ENCODE measurements at regions not wholly inside any gene's neighbourhood (a gene's known extent, or its start where the extent isn't known, plus 50 kb on each side); places are given as distances from the start of the nearest gene placed in this dataset.
"Not testable (repeated sequence)": the region's sequence is repeated elsewhere in the genome, so short reads cannot be mapped to it uniquely, and the experiment has no call there.

GRCh38 chr7:67301667-67302066, 305.0 kb downstream of the TYW1 start:
- no peaks in the 10 kb centered on the region for H3K27me3 Mint-ChIP-seq
- no peak for DNase-seq (ENCODE audit: low spot score in 2 of 2)
- H3K27ac Mint-ChIP-seq (ENCODE audit: low read depth), result no peak overlapping the region
- peaks cover 23% of the 10 kb centered on the region for H3K36me3 Mint-ChIP-seq (ENCODE audit: insufficient read depth)
- H3K4me1 Mint-ChIP-seq, result peaks cover 16% of the 10 kb centered on the region
- no peak for ATAC-seq (replicated peaks; ENCODE audit: extremely low read depth, poor library complexity, severe bottlenecking)
- H3K9me3 Mint-ChIP-seq, result no peaks in the 10 kb centered on the region
- peak overlapping the region; percentile 92 for H3K4me3 Mint-ChIP-seq

DNA sequence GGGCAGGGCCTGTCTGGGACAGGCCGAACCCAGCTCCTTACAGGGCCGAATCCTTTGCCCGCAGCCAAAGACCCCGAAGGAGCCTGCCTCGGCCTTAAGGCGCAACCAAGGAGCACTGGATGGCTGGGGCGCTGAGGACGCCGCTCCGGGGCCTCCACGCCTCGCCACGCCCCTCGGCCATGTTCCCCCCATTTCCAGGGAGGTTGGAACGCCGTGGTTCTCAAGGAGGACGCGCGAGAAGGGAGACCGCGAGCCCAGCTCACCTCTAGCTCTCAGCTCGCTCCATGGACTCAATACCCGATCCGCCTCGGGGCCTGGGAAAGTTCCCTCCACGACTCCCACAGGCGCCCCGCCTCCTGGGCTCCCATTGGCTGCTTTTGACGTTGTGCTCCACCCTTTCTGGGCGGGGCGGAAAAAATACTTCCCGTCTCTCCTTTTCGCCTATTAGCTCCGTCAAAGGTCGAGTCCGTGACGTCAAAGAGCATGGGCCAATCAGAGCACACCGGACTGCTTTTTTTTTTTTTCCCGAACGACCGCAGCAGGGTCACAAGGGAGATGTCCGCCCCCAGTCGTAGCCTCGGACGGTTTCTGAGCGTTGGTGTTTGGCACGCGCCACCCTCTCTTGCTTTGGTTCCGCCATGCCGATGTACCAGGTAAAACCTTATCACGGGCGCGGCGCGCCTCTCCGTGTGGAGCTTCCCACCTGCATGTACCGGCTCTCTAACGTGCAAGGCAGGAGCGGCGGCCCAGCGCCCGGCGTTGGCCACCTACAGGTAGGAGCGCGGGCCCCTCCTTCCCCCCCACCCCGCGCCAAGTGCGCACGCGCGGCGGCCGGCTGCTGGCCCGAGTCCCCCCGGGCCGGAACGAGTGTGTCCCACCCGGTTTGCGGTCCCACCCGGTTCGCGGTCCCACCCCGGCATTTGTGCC, 305.7 kb downstream of the TYW1 start:
- H3K4me1 Mint-ChIP-seq, result peaks cover 16% of the 10 kb centered on the region
- no peaks in the 10 kb centered on the region for H3K27me3 Mint-ChIP-seq
- DNase-seq (ENCODE audit: low spot score in 2 of 2) (peak; percentile 96 to 98), ATAC-seq (replicated peaks; ENCODE audit: extremely low read depth, poor library complexity, severe bottlenecking) (peak; percentile 90)
- H3K36me3 Mint-ChIP-seq (ENCODE audit: insufficient read depth), result peaks cover 30% of the 10 kb centered on the region
- H3K4me3 Mint-ChIP-seq, result peak overlapping the region; percentile 92
- peak overlapping the region; percentile 95 for H3K27ac Mint-ChIP-seq (ENCODE audit: low read depth)
- no peaks in the 10 kb centered on the region for H3K9me3 Mint-ChIP-seq

- DNase-seq (ENCODE audit: low spot score in 2 of 2); H3K9me3 Mint-ChIP-seq; ATAC-seq (replicated peaks; ENCODE audit: extremely low read depth, poor library complexity, severe bottlenecking); H3K27me3 Mint-ChIP-seq: not testable (repeated sequence)
- Mint-ChIP-seq H3K36me3 (ENCODE audit: insufficient read depth) (peaks cover 51% of the 10 kb centered on the region), H3K27ac (ENCODE audit: low read depth) (peak overlapping the region; percentile 67), H3K4me1 (peaks cover 27% of the 10 kb centered on the region), H3K4me3 (peak overlapping the region; percentile 9)
Observed at GRCh38 chr7:67304846-67305245, 308.2 kb downstream of the TYW1 start.

GRCh38 chr7:67306331-67306730, 309.7 kb downstream of the TYW1 start:
- peaks cover 27% of the 10 kb centered on the region for H3K4me1 Mint-ChIP-seq
- H3K36me3 Mint-ChIP-seq (ENCODE audit: insufficient read depth), result peaks cover 66% of the 10 kb centered on the region
- ATAC-seq (replicated peaks; ENCODE audit: extremely low read depth, poor library complexity, severe bottlenecking) (no peak), DNase-seq (ENCODE audit: low spot score in 2 of 2) (no peak)
- H3K9me3 Mint-ChIP-seq, result no peaks in the 10 kb centered on the region
- H3K4me3 Mint-ChIP-seq, result no peak overlapping the region
- H3K27me3 Mint-ChIP-seq, result no peaks in the 10 kb centered on the region
- no peak overlapping the region for H3K27ac Mint-ChIP-seq (ENCODE audit: low read depth)

- Mint-ChIP-seq H3K36me3 (ENCODE audit: insufficient read depth) (peaks cover 78% of the 10 kb centered on the region), H3K4me1 (peaks cover 35% of the 10 kb centered on the region), H3K27ac (ENCODE audit: low read depth) (peak overlapping the region; percentile 81), H3K9me3 (no peaks in the 10 kb centered on the region), H3K27me3 (no peaks in the 10 kb centered on the region), H3K4me3 (no peak overlapping the region)
- DNase-seq (ENCODE audit: low spot score in 2 of 2), result no peak
- no peak for ATAC-seq (replicated peaks; ENCODE audit: extremely low read depth, poor library complexity, severe bottlenecking)
Observed at GRCh38 chr7:67309764-67310549, 313.3 kb downstream of the TYW1 start.

- Mint-ChIP-seq H3K27me3 (no peaks in the 10 kb centered on the region), H3K4me3 (no peak overlapping the region), H3K9me3 (no peaks in the 10 kb centered on the region), H3K36me3 (ENCODE audit: insufficient read depth) (peaks cover 78% of the 10 kb centered on the region), H3K4me1 (peaks cover 34% of the 10 kb centered on the region), H3K27ac (ENCODE audit: low read depth) (peak overlapping the region; percentile 85)
- ATAC-seq (replicated peaks; ENCODE audit: extremely low read depth, poor library complexity, severe bottlenecking) (no peak), DNase-seq (ENCODE audit: low spot score in 2 of 2) (no peak)
Observed at GRCh38 chr7:67311901-67312300, 315.3 kb downstream of the TYW1 start.

GRCh38 chr7:67313213-67313612, 316.6 kb downstream of the TYW1 start:
- Mint-ChIP-seq H3K4me3 (no peak overlapping the region), H3K4me1 (peaks cover 34% of the 10 kb centered on the region), H3K27me3 (no peaks in the 10 kb centered on the region), H3K9me3 (no peaks in the 10 kb centered on the region), H3K36me3 (ENCODE audit: insufficient read depth) (peaks cover 75% of the 10 kb centered on the region), H3K27ac (ENCODE audit: low read depth) (no peak overlapping the region)
- DNase-seq (ENCODE audit: low spot score in 2 of 2), result no peak
- no peak for ATAC-seq (replicated peaks; ENCODE audit: extremely low read depth, poor library complexity, severe bottlenecking)

GRCh38 chr7:67316902-67317301, 320.3 kb downstream of the TYW1 start:
- peaks cover 12% of the 10 kb centered on the region for H3K4me1 Mint-ChIP-seq
- not testable (repeated sequence) for H3K4me3 Mint-ChIP-seq; H3K27me3 Mint-ChIP-seq; DNase-seq (ENCODE audit: low spot score in 2 of 2); H3K9me3 Mint-ChIP-seq; ATAC-seq (replicated peaks; ENCODE audit: extremely low read depth, poor library complexity, severe bottlenecking); H3K27ac Mint-ChIP-seq (ENCODE audit: low read depth)
- H3K36me3 Mint-ChIP-seq (ENCODE audit: insufficient read depth), result peaks cover 49% of the 10 kb centered on the region

GRCh38 chr7:67328257-67328656, 331.6 kb downstream of the TYW1 start:
- not testable (repeated sequence) for H3K27me3 Mint-ChIP-seq; H3K27ac Mint-ChIP-seq (ENCODE audit: low read depth); H3K9me3 Mint-ChIP-seq; DNase-seq (ENCODE audit: low spot score in 2 of 2); H3K4me3 Mint-ChIP-seq; H3K4me1 Mint-ChIP-seq; H3K36me3 Mint-ChIP-seq (ENCODE audit: insufficient read depth); ATAC-seq (replicated peaks; ENCODE audit: extremely low read depth, poor library complexity, severe bottlenecking)

DNA sequence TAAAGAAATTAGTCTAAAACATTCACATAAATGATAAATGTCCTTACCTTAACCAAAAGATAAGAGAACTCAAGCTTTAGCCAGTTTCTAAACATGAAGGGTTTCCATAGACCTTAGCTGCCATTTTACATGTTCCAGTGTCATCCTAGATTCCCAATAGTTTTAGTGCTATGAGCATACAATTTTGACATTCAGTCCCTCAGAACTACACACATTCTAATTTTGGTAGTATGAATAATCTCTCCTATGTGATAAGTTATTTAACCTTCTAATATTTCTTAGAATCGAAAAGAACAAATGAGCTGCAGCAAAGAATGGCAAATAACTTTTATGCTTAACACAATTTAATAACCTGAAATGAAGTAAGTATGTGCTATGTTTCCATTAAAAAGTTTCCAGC, 338.5 kb downstream of the TYW1 start:
- not testable (repeated sequence) for H3K27me3 Mint-ChIP-seq; DNase-seq (ENCODE audit: low spot score in 2 of 2); H3K4me3 Mint-ChIP-seq; H3K9me3 Mint-ChIP-seq; H3K4me1 Mint-ChIP-seq; ATAC-seq (replicated peaks; ENCODE audit: extremely low read depth, poor library complexity, severe bottlenecking); H3K27ac Mint-ChIP-seq (ENCODE audit: low read depth)
- H3K36me3 Mint-ChIP-seq (ENCODE audit: insufficient read depth), result peaks cover 10% of the 10 kb centered on the region

GRCh38 chr7:67335663-67336062, 339.0 kb downstream of the TYW1 start:
- not testable (repeated sequence) for H3K27ac Mint-ChIP-seq (ENCODE audit: low read depth); DNase-seq (ENCODE audit: low spot score in 2 of 2); H3K27me3 Mint-ChIP-seq; ATAC-seq (replicated peaks; ENCODE audit: extremely low read depth, poor library complexity, severe bottlenecking); H3K4me3 Mint-ChIP-seq; H3K9me3 Mint-ChIP-seq; H3K4me1 Mint-ChIP-seq
- H3K36me3 Mint-ChIP-seq (ENCODE audit: insufficient read depth), result peaks cover 10% of the 10 kb centered on the region

DNA sequence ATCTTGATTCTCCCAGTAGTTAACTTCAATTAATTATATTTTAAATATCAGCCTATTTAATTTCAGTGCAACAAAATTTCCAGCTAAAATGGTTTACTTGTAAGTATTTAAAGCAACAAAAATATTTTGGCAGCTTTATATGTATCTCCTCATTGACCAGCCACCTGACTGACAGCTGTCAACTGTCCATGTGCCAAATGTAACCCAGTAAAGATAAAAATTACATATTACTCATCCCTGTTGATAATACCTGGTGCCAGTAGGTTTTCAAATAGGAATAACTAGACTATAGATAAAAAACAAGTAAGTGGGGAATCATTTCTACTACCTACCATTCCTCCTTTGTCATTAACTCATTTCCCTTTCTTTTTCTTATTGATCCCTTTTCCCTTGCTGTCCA, 341.9 kb downstream of the TYW1 start:
- H3K27ac Mint-ChIP-seq (ENCODE audit: low read depth); H3K4me3 Mint-ChIP-seq; H3K4me1 Mint-ChIP-seq; ATAC-seq (replicated peaks; ENCODE audit: extremely low read depth, poor library complexity, severe bottlenecking); H3K9me3 Mint-ChIP-seq; H3K27me3 Mint-ChIP-seq; DNase-seq (ENCODE audit: low spot score in 2 of 2): not testable (repeated sequence)
- peaks cover 20% of the 10 kb centered on the region for H3K36me3 Mint-ChIP-seq (ENCODE audit: insufficient read depth)

Data from central memory CD8-positive, alpha-beta T cell (primary cell).